ENCODE measurements at regions not wholly inside any gene's neighbourhood (a gene's known extent, or its start where the extent isn't known, plus 50 kb on each side); places are given as distances from the start of the nearest gene placed in this dataset.
"Not testable (repeated sequence)": the region's sequence is repeated elsewhere in the genome, so short reads cannot be mapped to it uniquely, and the experiment has no call there.

DNA sequence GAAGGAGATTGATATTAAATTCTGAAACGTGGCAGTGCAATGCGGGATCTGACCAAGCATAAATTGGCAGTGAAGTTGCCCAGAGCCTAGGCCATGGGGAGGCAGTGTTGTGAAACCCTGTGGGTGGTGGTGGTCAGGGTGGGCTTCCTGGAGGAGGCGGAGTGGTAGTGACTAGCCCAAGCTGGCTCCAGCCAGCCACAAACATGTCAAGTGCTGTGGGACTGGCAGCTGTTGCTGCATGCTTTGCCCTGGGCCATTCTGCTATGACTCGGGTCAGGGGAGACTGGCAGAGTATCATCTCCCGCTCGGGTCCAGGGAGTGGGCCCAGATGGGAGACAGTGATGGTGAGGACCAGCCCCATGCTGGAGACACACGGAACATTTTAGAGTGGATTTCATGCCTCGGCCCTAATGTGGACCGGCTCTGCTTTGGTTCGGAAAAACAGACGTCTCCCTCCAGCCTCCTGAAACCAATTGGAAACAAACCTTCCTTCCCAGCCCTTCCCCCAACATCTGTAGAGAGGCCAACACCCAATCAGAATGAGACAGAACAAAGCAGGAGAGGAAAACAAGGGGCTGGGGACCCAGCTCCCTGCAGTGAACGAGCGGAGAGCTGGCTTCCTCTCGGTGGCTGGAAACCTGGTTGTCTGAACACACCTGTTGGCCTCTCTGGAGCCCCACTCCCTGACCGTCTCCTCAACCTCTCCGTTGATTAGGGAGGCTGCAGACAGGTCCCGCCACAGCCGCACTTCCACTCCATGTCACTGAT is 58.2 kb downstream of the TMEM270 start:
- DNase-seq (ENCODE audit: low read depth in 3 of 3, low spot score in 2 of 3), result no peak

DNA sequence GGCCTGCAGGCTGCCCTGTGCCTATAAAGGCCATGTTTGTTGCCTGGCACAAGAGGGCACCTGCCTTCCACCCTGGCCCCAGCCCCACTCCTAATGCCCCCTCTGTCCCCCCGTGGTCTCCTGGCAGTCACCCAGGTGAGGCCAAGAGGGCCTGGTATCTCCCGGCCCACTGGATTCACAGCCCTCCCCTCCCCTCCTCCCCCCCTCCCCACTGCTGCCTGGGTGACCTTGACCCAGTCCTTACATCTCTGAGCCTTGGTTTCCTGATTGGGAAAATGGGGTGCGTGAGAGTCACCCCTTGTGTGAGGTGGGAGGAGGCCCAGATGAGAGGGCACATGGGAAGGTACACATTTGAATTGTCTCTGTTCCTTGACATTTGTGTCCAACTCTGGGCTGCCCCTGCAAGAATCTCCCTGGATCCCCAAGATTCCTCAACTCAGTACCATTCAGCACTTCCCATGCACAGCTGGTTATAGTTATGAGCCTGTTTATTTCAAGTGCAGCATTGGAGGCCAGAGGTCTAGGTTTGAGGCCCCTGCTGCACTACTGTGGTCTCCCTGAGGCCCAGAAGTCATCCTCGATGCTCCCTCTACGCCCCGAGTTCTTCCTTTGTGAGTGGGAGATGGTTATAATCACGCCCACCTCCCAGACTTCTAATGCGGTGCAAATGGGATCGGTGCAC is 58.9 kb downstream of the TMEM270 start:
- DNase-seq (ENCODE audit: low read depth in 3 of 3, low spot score in 2 of 3), result no peak

DNA sequence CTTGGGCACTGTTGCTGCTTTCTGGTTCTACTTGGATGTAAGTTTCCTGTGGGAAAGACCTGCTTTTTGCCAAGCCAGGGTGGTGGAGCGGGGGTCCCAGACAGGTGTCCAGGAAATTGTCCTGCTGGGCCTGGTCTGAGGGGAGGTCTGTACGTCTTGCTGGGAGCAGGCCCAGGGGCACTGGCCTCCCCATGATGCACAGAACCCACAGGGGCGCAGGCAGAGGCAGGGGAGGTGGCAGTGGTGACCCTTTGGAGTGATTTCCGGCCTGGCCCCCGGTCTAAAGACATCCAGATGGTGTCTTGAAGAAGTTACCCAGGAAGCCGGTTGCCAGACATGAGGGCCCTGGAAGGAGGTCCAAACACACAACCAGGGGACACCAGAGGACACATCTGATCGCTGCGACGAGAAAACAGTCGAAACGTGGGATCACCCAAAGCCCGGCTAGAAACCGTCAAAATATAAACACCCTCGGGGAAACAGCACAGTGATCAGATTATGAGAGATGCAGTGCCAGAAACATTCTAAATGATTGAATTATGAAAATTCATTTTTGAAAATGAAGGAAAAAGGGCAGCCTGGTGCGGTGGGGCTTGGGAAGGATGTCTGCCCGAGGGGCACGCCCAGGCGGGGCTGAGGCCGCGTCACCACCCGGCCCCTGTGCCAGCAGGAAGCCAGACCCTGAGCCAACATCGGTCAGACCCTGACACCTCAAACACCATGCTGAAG is 59.6 kb downstream of the TMEM270 start:
- no peak for DNase-seq (ENCODE audit: low read depth in 3 of 3, low spot score in 2 of 3)

DNA sequence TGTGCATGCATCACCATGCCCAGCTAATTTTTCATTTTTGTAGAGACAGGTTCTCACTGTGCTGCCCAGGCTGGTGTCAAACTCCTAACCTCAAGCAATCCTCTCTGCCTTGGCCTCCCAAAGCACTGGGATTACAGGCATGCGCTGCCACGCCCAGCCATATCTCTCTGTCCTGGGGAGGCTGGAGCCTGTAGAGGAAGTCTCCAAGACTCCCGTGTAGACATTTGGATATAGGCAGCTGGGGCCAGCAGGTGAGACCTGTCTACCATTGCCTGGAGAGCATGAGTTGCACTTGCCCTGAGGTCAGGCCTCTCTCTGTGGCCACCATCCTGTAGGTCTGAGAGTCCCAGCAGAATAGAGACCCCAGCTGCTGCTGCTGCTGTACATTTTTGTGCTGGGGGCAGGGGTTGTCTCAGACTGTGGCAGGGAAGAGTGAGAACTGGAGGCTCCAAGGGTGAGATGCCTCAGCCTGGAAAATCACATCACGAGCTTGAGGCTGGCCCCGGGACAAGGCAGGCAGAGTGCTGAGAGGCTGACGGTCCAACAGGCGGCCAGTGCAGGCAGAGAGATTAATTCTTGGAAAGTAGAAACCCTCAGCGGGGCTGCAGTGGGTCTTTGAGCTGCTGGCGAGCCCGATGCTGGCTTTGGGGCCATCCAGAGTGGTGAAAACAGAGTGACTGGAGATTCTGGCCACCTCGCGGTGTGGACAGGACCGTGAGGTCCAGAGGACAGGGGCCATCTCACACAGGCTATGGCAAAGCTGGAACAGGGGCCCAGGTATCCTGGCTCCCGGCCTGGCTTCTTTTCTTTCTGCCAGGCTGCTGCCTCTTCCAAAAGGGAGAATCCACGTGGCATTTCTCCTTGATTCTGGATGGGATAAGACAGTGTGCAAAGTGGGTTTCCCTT is 60.9 kb downstream of the TMEM270 start:
- no peak for DNase-seq (ENCODE audit: low read depth in 3 of 3, low spot score in 2 of 3)

DNA sequence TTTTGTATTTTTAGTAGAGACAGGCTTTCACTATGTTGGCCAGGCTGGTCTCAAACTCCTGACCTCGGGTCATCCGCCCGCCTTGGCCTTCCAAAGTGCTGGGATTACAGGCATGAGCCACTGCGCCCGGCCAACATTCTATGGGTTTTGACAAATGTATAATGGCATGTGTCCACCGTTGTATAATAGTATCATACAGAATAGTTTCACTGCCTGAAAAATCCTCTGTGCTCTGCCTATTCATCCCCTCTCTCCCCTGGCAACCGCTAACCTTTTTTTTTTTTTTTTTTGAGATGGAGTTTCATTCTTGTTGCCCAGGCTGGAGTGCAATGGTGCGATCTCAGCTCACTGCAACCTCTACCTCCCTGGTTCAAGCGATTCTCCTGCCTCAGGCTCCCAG is 67.7 kb downstream of the TMEM270 start:
- not testable (repeated sequence) for DNase-seq (ENCODE audit: low read depth in 3 of 3, low spot score in 2 of 3)

DNA sequence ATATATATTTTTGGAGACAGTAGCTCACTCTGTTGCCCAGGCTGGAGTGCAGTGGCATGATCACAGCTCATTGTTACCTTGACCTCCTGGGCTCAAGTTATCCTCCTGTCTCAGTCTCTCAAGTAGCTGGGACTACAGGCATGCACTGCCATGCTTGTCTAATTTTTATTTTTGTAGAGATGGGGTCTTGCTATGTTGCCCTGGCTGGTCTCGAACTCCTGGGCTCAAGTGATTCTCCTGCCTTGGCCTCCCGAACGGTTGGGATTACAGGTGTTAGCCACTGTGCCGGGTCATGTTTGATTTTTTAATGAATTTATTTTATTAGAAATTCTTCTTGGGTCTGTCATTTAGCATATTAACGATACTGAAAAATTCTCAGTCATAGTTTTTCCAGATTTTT is 70.5 kb downstream of the TMEM270 start:
- no peak for DNase-seq (ENCODE audit: low read depth in 3 of 3, low spot score in 2 of 3)

DNA sequence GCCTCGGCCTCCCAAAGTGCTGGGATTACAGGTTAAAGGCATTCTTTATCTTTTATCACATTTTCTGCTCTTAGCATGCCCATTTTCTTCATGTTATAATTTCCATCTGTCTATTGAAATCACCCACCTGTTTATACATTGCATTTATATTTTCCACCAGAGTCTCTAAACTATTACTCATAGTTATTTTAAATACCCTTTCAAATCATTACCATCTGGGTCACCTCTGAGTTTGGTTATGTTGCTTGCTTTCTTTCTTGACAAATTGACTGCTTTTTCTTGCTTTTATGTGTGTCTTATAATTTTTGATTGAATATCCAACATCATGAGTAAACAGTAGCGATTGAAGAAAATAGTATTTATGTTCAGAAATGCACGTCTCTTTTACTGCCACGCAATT is 71.4 kb downstream of the TMEM270 start:
- no peak for DNase-seq (ENCODE audit: low read depth in 3 of 3, low spot score in 2 of 3)

DNA sequence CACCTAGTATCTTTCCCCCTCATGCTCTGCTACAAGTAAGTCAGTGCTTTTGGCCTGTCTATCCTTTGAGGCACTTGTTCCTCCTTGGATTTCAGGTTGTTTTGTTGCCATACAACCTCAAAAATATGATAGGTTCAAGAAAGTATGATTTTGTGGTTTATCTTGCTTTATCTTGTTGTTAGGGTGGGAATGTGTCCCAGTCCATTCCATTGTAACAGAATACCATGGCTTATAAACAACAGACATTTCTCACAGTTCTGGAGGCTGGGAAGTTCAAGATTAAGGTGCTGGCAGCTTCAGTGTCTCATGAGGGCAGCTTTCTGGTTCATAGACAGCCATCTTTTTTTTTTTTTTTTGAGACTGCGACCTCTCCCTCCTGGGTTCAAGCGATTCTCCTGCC is 72.1 kb downstream of the TMEM270 start:
- DNase-seq (ENCODE audit: low read depth in 3 of 3, low spot score in 2 of 3), result no peak

DNA sequence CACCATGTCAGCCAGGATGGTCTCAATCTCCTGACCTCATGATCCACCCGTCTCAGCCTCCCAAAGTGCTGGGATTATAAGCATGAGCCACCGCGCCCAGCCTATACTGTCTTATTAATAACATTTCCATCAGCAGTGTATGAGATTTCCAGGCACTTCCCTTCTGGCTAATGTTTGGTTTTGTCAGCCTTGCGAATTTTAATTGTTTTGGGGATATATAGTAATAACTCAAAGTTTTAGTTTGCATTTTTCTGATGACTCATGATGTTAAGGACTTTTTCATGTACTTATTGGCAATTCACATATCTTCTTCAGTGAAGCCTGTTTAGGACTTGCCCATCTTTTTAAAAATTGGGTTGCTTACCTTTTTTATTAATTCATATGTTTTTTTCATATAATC is 76.0 kb downstream of the TMEM270 start:
- DNase-seq (ENCODE audit: low read depth in 3 of 3, low spot score in 2 of 3), result no peak

DNA sequence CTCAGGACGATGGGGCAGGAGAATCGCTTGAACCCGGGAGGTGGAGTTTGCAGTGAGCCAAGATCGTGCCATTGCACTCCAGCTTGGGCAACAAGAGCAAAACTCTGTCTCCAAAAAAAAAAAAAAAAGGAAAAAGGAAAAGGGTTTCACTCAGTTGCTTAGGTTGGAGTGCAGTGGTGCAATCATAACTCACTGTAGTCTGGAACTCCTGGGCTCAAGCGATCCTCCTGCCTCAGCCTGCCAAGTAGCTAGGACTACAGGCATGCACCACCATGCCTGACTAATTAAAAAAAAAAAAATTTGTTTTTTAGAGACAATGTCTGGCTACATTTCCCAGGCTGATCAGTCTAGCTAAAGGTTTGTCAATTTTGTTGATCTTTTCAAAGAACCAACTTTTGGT is 76.7 kb downstream of the TMEM270 start:
- not testable (repeated sequence) for DNase-seq (ENCODE audit: low read depth in 3 of 3, low spot score in 2 of 3)

DNA sequence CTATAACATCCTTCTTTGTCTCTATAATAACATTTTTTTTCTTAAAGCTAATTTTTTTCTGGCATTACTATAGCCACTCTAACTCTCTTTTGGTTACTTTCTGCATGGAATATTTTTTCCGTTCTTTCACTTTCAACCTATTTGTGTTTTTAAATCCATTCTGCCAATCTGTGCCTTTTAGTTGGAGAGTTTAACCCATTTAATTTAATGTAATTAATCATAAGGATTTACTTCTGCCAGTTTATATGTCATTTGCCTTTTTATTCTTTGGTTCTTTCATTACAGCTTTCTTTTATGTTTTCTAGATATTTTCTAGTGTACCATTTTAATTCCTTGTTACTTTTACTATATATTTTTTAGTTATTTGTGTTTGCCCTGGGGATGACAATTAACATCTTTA is 78.6 kb downstream of the TMEM270 start:
- DNase-seq (ENCODE audit: low read depth in 3 of 3, low spot score in 2 of 3), result no peak

DNA sequence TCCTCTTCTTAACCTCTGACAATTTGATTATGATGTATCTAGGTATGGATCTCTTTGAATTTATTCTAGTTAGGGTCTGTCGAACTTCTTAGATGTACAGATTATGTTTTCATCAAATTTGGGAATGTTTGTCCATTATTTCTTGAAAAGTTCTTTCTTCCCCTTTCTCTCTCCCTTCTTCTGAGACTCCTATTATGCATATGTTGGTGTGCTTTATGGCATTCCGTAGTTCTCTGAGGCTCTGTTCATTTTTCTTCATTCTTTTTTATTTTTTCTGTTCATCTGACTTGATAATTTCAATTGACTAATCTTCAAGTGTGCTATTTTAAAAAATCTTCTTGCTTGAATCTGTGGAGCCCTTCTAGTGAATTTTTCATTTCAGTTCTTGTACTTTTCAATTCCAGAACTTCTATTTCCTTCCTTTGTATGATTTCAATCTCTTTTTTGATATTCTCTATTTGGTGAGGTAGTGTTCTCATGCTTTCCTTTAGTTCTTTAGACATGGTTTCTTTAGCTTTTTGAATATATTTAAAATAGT is 79.8 kb downstream of the TMEM270 start:
- no peak for DNase-seq (ENCODE audit: low read depth in 3 of 3, low spot score in 2 of 3)

DNA sequence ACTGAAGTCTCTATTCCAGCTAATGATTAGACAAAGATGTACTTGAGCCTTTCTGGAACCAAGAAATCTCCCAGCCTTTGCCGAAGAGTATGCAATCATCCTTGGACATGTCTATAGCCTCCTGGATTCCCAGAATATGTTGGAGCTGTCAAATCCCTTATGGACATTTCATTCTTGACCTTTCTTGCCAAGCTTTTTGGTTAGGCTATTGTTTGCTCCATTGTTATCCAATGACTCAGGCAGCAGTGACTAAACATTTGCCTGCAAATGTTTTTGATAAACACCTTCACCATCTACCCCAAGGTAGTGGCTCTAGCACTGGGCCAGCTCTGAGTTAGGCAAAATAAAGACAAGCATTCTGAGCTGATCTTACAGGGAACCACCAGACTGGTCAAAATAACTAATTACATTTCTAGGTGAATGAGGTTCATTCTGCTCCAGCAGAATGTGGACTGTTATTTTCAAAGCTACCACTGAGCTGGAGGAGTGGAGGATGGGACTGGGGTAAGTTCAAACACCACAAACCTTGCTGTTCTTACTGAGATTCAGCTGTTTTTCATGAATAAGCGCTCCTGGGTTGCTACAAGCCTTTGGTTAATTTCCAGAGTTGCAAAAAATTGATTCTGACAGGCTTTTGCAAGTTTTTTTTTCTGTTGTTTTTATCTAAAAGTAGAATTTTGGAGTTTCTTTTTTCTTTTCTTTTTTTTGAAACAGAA is 81.0 kb downstream of the TMEM270 start:
- no peak for DNase-seq (ENCODE audit: low read depth in 3 of 3, low spot score in 2 of 3)

DNA sequence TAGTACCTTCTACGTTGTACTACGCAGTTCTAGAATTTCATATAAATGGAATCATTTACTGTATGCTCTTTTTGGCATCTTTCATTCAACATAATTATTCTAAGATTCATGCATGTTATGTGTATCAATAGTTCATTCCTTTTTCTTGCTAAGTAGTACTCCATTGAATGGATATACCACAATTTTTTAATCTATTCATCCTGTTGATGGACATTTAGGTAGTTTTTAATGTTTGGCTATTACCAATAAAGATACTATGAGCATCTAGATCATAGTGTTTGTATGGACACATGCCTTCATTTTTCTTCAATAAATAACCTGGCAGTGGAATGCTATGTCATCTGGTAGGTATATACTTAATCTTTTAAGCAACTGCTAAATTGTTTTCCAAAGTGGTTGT is 83.0 kb upstream of the ELN start:
- no peak for DNase-seq (ENCODE audit: low read depth in 3 of 3, low spot score in 2 of 3)

DNA sequence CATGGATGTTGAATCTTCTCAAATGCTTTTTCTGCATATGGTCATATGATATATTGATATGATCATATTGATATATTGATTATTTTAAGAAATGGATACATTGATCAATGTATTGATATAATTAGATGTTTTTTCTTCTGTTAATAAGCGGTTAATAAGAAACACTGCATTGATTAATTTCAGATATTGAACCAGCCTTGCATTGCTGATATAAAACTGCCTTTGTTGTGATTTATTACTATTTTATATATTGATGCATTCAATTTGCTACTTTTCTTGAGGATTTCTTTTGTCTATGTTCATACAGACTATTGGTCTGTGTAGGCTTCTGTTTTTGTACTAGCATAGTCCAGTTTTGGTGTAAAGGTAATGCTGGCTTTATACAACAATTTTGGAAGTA is 79.7 kb upstream of the ELN start:
- no peak for DNase-seq (ENCODE audit: low read depth in 3 of 3, low spot score in 2 of 3)

DNA sequence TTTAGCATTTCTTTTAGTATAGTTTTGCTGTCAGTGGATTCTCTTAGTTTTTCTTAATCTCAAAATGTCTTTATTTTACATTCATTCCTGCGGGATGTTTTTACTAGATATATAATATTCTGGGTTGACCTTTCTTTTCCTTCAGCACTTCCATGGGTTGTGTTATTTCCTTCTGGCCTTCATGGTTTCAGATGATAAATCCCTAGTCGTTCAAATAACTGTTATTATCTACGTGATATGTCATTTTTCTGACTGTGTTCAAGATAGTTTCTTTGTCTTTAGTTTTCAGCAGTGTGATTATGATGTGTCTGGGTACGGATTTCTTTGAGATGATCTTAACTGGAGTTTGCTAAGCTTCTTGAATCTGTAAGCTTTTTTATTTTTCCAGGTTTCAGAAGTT is 75.7 kb upstream of the ELN start:
- no peak for DNase-seq (ENCODE audit: low read depth in 3 of 3, low spot score in 2 of 3)

DNA sequence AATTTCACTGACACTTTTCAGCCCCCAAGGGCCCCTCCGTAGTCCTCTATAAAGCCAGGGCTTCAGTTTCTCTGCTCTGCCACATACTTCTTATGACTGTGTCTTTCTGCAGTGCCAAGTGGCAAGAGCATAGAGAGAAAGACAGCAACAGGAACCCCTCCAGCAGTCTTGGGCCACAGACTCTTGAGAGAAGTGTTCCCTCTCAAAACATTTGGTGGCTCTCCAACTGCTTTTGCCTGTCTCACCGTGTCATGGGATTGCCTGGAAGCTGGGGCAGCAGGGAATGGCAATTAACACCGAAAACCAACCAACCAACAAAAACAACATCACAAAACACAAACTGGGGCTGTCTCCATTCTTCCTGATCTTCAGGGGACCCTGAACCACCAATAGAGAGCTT is 73.8 kb upstream of the ELN start:
- no peak for DNase-seq (ENCODE audit: low read depth in 3 of 3, low spot score in 2 of 3)

DNA sequence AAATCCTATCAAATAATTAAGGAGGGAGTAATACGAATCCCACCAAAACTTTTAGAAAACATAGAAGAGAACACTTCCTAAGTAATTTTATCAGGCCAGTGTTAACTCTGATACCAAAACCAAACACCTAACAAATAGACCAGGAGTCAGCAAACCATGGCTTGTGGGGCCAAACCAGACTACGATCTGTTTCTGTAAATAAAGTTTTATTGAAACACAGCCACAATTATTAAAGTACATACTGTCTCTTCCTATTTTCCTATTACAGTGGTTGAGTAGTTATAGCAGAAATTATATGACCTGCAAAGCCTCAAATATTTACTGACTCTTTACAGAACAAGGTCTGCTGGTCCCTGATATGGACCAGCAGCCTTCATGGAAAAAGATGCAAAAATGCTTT is 73.1 kb upstream of the ELN start:
- no peak for DNase-seq (ENCODE audit: low read depth in 3 of 3, low spot score in 2 of 3)

DNA sequence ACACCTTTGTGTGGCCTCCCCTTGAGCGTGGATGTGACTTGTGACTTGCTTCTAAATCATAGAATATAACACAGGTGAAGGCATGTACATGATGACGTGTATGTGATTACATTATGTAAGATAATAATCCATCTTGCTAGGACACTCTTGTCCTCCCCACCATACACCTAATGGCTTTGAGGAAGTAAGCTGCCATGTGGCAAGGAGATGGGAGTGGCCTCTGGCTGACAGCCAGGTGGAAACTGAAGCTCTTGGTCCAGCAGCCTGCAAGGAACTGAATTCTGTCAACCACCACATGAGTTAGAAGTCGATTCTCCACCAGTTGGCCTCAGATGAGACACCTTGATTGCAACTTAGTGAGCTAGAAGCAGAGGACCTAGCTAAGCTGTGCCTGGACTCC is 67.4 kb upstream of the ELN start:
- no peak for DNase-seq (ENCODE audit: low read depth in 3 of 3, low spot score in 2 of 3)

DNA sequence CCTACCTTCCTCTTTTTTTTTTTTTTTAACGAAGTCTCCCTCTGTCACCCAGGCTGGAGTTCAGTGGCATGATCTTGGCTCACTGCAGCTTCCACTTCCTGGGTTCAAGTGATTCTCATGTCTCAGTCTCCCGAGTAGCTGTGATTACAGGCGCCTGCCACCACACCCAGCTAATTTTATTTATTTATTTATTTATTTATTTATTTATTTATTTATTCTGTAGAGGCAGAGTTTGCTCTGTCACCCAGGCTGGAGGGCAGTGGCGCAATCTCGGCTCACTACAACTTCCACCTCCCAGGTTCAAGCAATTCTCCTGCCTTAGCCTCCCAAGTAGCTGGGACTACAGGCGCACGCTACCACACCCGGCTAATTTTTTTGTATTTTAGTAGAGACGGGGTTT is 66.0 kb upstream of the ELN start:
- DNase-seq (ENCODE audit: low read depth in 3 of 3, low spot score in 2 of 3), result not testable (repeated sequence)

Measured in right renal cortex interstitium (tissue), 3 donors.